Hematopoietic multipotent progenitor cell treated with erythropoietin and hydrocortisone succinate and interleukin-3 and kit ligand, for 6 days (in vitro differentiated cells): ENCODE measurements at regions not wholly inside any gene's neighbourhood (a gene's known extent, or its start where the extent isn't known, plus 50 kb on each side); places are given as distances from the start of the nearest gene placed in this dataset.

ENCODE experiments used
- DNase-seq: peaks from one replicate; pipeline ENCODE4 v3.0.0-alpha.2; 2015

DNA sequence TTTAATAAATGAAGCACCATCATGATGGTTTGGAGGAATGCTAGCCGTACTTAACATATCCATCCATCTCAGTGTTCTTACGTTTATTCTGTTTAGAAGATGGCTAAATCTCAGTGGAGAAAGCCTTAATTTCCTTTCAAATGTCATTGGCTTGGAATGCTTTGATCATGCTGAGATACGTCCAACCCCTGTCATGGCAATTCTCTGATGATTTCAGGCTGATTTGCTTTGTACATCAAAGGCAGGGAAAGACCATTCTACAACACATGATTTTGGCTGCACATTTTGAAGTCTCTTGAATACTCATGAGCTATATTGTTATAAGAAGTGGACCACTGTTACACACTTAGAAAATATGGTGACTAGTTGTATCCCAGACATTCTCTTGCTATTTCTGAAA, 1048.4 kb downstream of the MAT2B start:
- no peak for DNase-seq

DNA sequence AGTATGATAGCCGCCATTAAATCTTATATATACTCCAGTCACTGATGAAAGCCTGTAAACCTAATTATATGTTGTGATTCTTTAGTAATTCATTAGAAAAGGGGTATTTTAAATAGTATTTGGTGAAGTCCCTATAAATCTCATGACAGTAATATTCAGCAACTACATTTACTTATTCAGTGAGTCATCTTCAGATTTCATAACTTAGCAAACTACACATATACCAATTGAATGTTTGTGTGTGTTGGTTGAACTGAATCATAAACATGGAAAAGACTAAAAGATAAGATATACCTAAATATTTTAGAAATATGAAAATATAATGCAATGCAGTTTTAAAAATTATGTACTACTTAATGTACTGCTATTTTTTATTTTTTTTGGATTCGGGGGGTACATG, 1050.4 kb downstream of the MAT2B start:
- no peak for DNase-seq

- no peak for DNase-seq
These were observed 1054.8 kb downstream of the MAT2B start for GRCh38 chr5:164560216-164560615.

- DNase-seq, result no peak
These were observed 1056.8 kb downstream of the MAT2B start for GRCh38 chr5:164561933-164562872.

GRCh38 chr5:164563370-164563769, 1058.0 kb downstream of the MAT2B start:
- no peak for DNase-seq

GRCh38 chr5:164573397-164573796, 1068.0 kb downstream of the MAT2B start:
- no peak for DNase-seq

GRCh38 chr5:164577201-164577600, 1071.8 kb downstream of the MAT2B start:
- no peak for DNase-seq

GRCh38 chr5:164577742-164578141, 1072.3 kb downstream of the MAT2B start:
- DNase-seq, result no peak

GRCh38 chr5:164578401-164578800, 1073.0 kb downstream of the MAT2B start:
- DNase-seq, result no peak

DNA sequence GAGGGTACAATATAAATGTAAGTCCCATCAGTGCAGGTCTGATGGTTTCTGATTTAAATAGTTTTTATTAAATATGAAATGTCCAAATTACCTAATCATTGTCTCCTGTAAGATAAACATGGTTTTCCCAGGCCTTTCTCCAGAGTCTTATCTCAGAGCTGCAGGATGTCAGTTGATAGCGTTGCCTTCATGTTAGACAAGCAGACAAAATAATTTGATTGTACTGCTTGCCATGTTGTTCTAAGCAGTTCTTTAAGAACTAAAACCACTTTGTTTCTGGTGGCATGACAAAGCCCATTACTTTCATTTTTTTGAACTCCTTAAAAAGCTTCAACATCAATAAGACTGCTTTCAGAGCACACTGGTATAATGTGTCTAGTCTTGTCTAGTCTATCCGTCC, 1073.5 kb downstream of the MAT2B start:
- DNase-seq, result no peak

DNA sequence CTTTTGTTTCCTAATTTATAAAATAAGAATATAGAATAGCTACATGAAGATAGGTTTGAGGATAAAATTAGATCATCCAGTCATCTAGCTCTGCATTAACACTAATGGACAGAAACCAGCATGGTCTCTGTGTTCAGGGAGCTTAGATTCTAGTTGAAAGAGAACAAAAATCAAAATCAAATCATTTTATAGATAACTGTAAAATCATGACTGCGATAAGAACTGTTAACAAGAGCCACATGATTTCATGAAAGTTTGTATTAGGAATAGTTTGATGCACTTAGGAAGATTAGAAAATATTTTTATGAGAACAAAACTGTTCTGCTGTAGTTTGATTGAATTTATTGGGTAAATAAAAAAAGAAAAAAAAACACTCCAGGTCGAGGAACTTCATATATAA, 1074.7 kb downstream of the MAT2B start:
- DNase-seq, result no peak

DNA sequence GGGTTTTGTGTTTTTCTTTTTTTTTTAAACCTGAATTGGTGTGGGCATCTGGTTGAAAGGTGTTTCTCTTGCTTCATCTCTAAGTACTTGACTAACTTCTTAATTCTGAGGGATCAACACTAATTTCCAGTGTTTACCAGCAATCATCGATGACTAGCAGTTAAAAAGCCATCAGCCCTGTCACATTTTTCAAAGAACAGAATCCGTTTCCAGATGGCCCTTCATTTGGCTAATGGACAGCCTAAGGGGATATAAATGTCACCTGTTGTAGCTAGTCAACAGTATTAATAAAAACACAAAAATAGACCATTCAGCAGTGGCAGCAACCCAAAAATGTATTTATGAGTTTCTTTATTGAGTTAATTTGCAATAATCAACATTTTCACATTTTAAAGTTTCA, 1076.5 kb downstream of the MAT2B start:
- DNase-seq, result no peak

GRCh38 chr5:164593982-164594381, 1088.6 kb downstream of the MAT2B start:
- no peak for DNase-seq

DNA sequence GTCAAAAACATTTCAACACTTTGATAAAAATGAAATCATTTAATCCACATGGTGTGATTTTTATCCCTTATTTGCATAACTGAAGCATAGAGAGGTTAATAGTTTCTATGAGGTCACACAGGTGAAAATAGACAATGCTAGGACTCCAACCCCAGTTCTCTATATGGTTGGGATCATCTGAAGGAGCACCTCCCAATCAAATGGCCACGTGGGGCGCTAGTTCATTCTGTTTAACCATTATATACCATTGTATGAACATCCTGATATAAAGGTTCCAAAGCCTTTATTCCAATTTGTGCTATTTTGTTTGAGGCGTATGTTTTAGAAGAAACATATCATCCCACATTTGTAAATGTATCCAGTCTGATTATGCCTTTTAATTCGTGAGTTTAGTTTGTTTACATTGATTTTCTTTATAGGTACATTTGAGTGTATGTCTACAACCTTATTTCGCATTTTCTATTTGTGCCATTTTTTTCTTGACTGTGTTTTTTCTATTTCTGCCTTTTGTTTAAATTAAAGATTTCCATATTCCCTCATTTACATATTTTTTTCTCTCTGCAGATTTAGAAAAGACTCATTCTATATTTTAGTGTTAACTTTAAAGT, 1092.0 kb downstream of the MAT2B start:
- DNase-seq, result peak; percentile 59

DNA sequence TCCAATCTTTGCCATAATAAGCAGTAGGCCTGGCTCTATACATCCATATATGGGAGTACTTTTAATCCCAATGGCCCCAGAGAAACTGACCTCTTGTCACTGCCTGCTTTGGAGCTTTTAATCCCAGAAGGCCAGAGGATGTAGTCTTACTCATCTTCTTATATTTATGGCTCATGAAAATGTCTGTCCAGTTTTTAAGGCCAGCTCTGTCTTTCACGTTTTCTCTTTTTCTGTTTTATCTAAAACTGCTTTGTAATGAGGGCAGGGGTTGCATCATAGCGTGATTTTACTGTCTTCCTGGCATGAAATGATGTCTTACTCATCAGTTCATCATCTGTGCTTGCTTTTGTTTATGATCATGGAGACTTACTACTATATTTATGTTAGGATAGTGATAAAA, 1094.9 kb downstream of the MAT2B start:
- DNase-seq, result no peak

DNA sequence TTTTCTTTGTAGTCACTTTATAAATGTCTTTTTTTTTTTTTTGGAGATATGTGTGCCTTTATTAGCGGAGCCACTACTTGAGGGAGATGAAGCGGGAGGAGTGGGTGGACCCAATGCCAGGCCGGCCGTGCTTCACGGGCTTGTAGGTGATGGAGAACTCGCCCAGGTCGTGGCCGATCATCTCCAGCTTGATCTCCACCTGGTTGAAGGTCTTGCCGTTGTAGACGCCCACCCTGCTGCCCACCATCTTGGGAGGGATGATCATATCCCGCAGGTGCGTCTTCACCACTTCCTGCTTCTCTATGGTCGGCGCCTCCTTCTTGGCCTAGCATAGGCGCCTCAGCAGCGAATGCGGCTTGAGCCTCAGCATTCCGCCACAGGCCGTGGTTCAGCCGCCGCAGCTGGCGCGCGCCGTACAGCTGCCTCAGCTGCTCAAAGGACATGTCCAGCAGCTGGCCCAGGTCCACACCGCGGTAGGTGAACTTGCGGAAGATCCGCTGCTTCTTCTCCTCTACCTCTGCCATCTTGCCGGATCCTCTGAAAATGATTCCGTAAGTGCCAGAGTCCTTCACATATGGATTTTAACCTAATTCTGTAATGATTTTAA, 1095.6 kb downstream of the MAT2B start:
- DNase-seq, result no peak

GRCh38 chr5:164608507-164608906, 1103.1 kb downstream of the MAT2B start:
- DNase-seq, result no peak

- DNase-seq, result no peak
These were observed 1105.0 kb downstream of the MAT2B start for GRCh38 chr5:164610374-164610773.

- DNase-seq, result no peak
These were observed 1109.3 kb downstream of the MAT2B start for GRCh38 chr5:164614707-164615106.

DNA sequence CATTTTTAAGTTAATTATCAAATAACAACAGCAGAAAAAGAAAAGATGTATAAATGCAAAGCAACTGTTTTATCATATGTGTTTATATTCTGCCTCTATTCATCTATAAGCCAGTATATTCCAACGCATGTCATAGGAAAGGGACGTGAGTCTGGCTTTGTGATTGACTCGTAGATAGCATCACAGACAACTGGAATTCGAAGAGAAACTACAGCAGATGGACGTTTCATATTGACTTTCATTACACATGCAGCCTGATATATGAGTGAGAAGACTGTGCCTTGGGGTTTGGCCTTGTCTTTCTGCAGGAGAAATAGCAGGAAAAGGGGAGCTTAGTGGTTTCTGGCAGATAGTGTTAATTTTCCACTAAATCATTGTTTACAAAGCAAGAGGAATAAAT, 1111.9 kb downstream of the MAT2B start:
- DNase-seq, result no peak

GRCh38 chr5:164627021-164627420, 1121.6 kb downstream of the MAT2B start:
- no peak for DNase-seq

- DNase-seq, result no peak
These were observed 1131.0 kb downstream of the MAT2B start for GRCh38 chr5:164636456-164636855.

DNA sequence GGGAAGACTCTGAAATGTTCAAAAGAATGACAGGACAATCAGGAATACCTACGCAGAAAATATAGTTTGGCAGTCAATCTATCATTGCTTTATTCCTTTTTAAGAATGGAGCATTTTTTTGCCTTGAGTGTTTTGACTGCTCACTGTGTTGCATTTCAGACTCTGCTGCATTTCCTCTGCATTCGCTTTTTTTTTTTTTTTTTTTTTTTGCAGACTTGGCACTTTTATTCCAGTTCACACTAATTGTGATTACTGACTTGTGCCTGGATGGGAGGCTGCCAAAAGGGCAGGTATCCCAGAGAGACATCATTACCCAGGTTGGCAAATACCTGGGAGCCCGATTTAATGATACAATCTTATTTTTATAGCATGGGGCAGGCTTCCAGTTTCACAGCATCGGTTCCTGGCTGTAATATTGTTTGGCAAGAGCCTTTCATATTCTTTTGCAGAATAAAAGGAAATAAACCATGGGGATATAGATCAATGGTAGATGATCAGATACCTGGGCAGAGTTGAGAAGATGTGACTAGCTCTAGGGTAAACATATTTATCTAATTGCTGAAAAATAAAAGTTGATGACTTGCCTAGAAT, 1132.6 kb downstream of the MAT2B start:
- DNase-seq, result no peak

GRCh38 chr5:164649266-164649665, 1143.8 kb downstream of the MAT2B start:
- no peak for DNase-seq
